ENCODE measurements at regions not wholly inside any gene's neighbourhood (a gene's known extent, or its start where the extent isn't known, plus 50 kb on each side); places are given as distances from the start of the nearest gene placed in this dataset.

DNA sequence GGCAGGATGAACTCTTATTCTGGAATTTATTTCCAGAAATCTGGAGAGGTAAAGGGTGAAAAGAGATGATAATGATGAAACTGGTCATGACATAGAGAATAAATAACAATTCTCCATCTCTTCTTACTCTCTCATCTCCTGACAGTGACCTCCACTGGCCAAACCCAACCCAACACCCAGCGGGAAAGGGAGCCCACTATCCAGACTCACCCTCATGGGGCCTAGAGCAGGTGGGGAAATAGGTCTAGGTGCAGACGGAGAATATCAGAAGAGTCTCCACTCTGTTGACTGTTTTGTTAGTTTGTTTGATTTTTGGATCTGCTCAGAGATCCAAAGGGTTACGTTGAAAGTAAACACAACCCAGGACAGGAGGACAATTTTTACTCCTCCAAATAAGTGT, 263.2 kb upstream of the PARD3B start:
- DNase-seq (ENCODE audit: low read depth in 2 of 2), result no peak
- no peaks in the 10 kb centered on the region for H3K79me2 ChIP-seq (ENCODE audit: control insufficient read depth, insufficient read depth, low read length)
- H3K27me3 ChIP-seq (ENCODE audit: control insufficient read depth, insufficient read depth, low read length), result no peaks in the 10 kb centered on the region
- no peak overlapping the region for H3K9ac ChIP-seq (ENCODE audit: insufficient read depth, low read length)
- TF ChIP-seq EZH2 (IDR thresholded peaks at IDR 0.05; ENCODE audit: low read length, missing control alignments), result no peak
- TF ChIP-seq, protein P1, sequence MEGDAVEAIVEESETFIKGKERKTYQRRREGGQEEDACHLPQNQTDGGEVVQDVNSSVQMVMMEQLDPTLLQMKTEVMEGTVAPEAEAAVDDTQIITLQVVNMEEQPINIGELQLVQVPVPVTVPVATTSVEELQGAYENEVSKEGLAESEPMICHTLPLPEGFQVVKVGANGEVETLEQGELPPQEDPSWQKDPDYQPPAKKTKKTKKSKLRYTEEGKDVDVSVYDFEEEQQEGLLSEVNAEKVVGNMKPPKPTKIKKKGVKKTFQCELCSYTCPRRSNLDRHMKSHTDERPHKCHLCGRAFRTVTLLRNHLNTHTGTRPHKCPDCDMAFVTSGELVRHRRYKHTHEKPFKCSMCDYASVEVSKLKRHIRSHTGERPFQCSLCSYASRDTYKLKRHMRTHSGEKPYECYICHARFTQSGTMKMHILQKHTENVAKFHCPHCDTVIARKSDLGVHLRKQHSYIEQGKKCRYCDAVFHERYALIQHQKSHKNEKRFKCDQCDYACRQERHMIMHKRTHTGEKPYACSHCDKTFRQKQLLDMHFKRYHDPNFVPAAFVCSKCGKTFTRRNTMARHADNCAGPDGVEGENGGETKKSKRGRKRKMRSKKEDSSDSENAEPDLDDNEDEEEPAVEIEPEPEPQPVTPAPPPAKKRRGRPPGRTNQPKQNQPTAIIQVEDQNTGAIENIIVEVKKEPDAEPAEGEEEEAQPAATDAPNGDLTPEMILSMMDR (conservative IDR thresholded peaks at IDR 0.05 in 1 of 2, IDR thresholded peaks at IDR 0.05 in 1 of 2; ENCODE audit: low read depth in 1 of 2, low read length in 2 of 2), result no peak
- no peak overlapping the region for H3K27ac ChIP-seq (ENCODE audit: insufficient read depth, low read length)
- H2AFZ ChIP-seq (ENCODE audit: low read length), result no peak overlapping the region
- H3K4me3 ChIP-seq (replicated peaks in 1 of 4; ENCODE audit: control extremely low read depth in 1 of 4, insufficient read depth in 1 of 4, low read depth in 3 of 4, low read length in 4 of 4), result no peak overlapping the region
- H3K9me3 ChIP-seq (ENCODE audit: control insufficient read depth, insufficient read depth, low read depth, low read length), result no peaks in the 10 kb centered on the region
- no peaks in the 10 kb centered on the region for H4K20me1 ChIP-seq (ENCODE audit: control insufficient read depth, extremely low read depth, insufficient read depth, low read length)
- H3K4me1 ChIP-seq (ENCODE audit: control insufficient read depth, extremely low read depth, insufficient read depth, low read length), result no peaks in the 10 kb centered on the region
- H3K36me3 ChIP-seq (ENCODE audit: control insufficient read depth, insufficient read depth, low read length), result no peaks in the 10 kb centered on the region
- no peak overlapping the region for H3K4me2 ChIP-seq (ENCODE audit: extremely low read depth, insufficient read depth, low read length)

DNA sequence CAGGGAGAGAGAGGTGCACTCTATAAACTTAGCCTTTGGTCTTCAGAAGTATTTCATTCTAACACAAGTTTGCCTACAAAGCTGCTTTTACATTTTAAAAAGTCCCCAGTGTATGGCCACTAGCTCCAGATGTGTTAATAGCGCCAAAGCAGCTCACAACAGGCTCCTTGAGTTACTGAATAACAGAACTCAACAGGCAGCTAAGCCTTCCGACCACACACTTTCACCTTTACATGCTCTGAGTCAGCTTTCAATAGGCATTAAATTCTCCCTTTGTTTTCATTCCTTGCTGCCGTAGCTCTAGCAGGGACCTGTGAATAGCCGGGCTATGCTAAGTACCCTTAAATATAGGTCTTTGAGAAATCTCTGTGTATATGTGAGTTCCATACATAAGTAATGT, 262.8 kb upstream of the PARD3B start:
- Histone ChIP-seq H3K9ac (ENCODE audit: insufficient read depth, low read length) (no peak overlapping the region), H3K9me3 (ENCODE audit: control insufficient read depth, insufficient read depth, low read depth, low read length) (no peaks in the 10 kb centered on the region), H3K4me2 (ENCODE audit: extremely low read depth, insufficient read depth, low read length) (no peak overlapping the region), H4K20me1 (ENCODE audit: control insufficient read depth, extremely low read depth, insufficient read depth, low read length) (no peaks in the 10 kb centered on the region), H3K79me2 (ENCODE audit: control insufficient read depth, insufficient read depth, low read length) (no peaks in the 10 kb centered on the region), H3K27me3 (ENCODE audit: control insufficient read depth, insufficient read depth, low read length) (no peaks in the 10 kb centered on the region), H3K36me3 (ENCODE audit: control insufficient read depth, insufficient read depth, low read length) (no peaks in the 10 kb centered on the region), H3K27ac (ENCODE audit: insufficient read depth, low read length) (no peak overlapping the region), H2AFZ (ENCODE audit: low read length) (no peak overlapping the region), H3K4me1 (ENCODE audit: control insufficient read depth, extremely low read depth, insufficient read depth, low read length) (no peaks in the 10 kb centered on the region), H3K4me3 (replicated peaks in 1 of 4; ENCODE audit: control extremely low read depth in 1 of 4, insufficient read depth in 1 of 4, low read depth in 3 of 4, low read length in 4 of 4) (no peak overlapping the region)
- TF ChIP-seq, protein P1 (conservative IDR thresholded peaks at IDR 0.05 in 1 of 2, IDR thresholded peaks at IDR 0.05 in 1 of 2; ENCODE audit: low read depth in 1 of 2, low read length in 2 of 2), result no peak
- peak in 1 of 2 donors; percentile 11 for DNase-seq (ENCODE audit: low read depth in 2 of 2)

DNA sequence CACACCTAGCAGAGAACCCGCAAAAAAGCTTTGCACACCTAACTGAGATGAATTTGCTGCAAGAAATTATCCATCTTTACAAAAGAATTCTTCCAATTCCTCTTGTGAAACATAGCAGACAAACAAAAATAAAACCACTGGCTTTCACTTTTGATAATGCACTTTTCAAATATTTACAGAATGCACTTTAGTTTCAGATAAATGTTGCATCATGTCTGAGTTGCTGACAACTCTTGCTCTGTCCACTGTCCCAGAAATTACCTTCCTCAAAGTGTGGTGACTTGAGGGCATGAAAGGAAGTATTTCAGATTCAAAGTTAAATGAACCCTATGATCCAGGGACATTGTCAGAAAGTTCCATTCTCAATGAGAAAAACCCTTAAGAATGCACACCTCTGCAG, 256.2 kb upstream of the PARD3B start:
- Histone ChIP-seq H3K79me2 (ENCODE audit: control insufficient read depth, insufficient read depth, low read length) (no peaks in the 10 kb centered on the region), H3K4me1 (ENCODE audit: control insufficient read depth, extremely low read depth, insufficient read depth, low read length) (no peaks in the 10 kb centered on the region), H3K4me2 (ENCODE audit: extremely low read depth, insufficient read depth, low read length) (no peak overlapping the region), H3K27me3 (ENCODE audit: control insufficient read depth, insufficient read depth, low read length) (no peaks in the 10 kb centered on the region), H3K9ac (ENCODE audit: insufficient read depth, low read length) (no peak overlapping the region), H4K20me1 (ENCODE audit: control insufficient read depth, extremely low read depth, insufficient read depth, low read length) (no peaks in the 10 kb centered on the region), H3K36me3 (ENCODE audit: control insufficient read depth, insufficient read depth, low read length) (no peaks in the 10 kb centered on the region), H2AFZ (ENCODE audit: low read length) (no peak overlapping the region), H3K4me3 (replicated peaks in 1 of 4; ENCODE audit: control extremely low read depth in 1 of 4, insufficient read depth in 1 of 4, low read depth in 3 of 4, low read length in 4 of 4) (no peak overlapping the region), H3K9me3 (ENCODE audit: control insufficient read depth, insufficient read depth, low read depth, low read length) (no peaks in the 10 kb centered on the region), H3K27ac (ENCODE audit: insufficient read depth, low read length) (no peak overlapping the region)
- no peak for TF ChIP-seq EZH2 (IDR thresholded peaks at IDR 0.05; ENCODE audit: low read length, missing control alignments)
- TF ChIP-seq, protein P1 (conservative IDR thresholded peaks at IDR 0.05 in 1 of 2, IDR thresholded peaks at IDR 0.05 in 1 of 2; ENCODE audit: low read depth in 1 of 2, low read length in 2 of 2), result no peak
- no peak for DNase-seq (ENCODE audit: low read depth in 2 of 2)
